T-helper 17 cell (primary cell): ENCODE measurements at regions not wholly inside any gene's neighbourhood (a gene's known extent, or its start where the extent isn't known, plus 50 kb on each side); places are given as distances from the start of the nearest gene placed in this dataset.

Experiments
- ATAC-seq: fragments of 150-1000 bp; cut with Tn5 transposase; 2 replicates; pipeline ENCODE4 v1.10.0; 2021; ENCODE audit warnings: mild to moderate bottlenecking, moderate library complexity
- DNase-seq, 3 donors: peaks; one replicate each; pipeline versions ENCODE4 v3.0.0 to v3.0.0-alpha.2; 2020 to 2021
- H3K9me3 ChIP-seq: one replicate; pipeline ENCODE4 v1.7.0; 2013; ENCODE audit warnings: low read length, mild to moderate bottlenecking; ENCODE audit not compliant: control insufficient read depth, poor library complexity, severe bottlenecking
- H3K27ac Mint-ChIP-seq: one replicate; pipeline ENCODE4 v1.8.0; 2022; ENCODE audit warnings: mild to moderate bottlenecking, moderate library complexity, mixed read lengths
- H3K27me3 Mint-ChIP-seq: one replicate; pipeline ENCODE4 v1.8.0; 2022; ENCODE audit warnings: mixed read lengths
- H3K36me3 Mint-ChIP-seq: one replicate; pipeline ENCODE4 v1.8.0; 2022; ENCODE audit warnings: low read depth, mixed read lengths
- H3K4me1 Mint-ChIP-seq: one replicate; pipeline ENCODE4 v1.8.0; 2022; ENCODE audit warnings: mild to moderate bottlenecking, mixed read lengths
- H3K4me3 Mint-ChIP-seq: one replicate; pipeline ENCODE4 v1.8.0; 2022; ENCODE audit warnings: mild to moderate bottlenecking, moderate library complexity, mixed read lengths

- H3K4me1 Mint-ChIP-seq: peaks cover 8% of the 10 kb centered on the region
- no peak for ATAC-seq
- H3K27me3 Mint-ChIP-seq: peaks cover 49% of the 10 kb centered on the region
- H3K36me3 Mint-ChIP-seq: peaks cover 5% of the 10 kb centered on the region
- no peak overlapping the region for H3K4me3 Mint-ChIP-seq
- no peak overlapping the region for H3K27ac Mint-ChIP-seq
- no peak for DNase-seq
- no peaks in the 10 kb centered on the region for H3K9me3 ChIP-seq
These were observed 424.5 kb downstream of the VRK1 start for GRCh38 chr14:97221572-97222285.

DNA sequence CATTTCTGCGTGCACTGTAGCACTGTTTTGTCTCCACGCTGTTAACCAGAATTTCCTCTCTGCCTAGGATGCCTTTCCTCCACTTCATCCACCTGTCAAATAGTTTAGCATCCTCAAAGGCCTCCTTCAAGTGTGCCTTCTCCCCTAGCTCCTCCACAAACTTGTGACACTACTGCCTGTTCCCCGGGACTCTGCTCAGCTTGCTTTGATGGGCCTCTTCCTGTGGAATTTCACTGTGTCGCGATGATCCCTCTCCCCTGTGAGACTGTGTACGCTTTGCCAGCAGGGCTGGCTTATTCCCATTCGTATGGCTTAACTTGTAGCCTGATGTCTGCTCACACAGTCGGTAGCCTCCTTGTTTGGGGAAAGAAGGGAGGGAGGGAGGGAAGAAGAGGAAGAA, 426.8 kb downstream of the VRK1 start:
- no peak for ATAC-seq
- H3K27me3 Mint-ChIP-seq: peaks cover 59% of the 10 kb centered on the region
- H3K27ac Mint-ChIP-seq: no peak overlapping the region
- peaks cover 5% of the 10 kb centered on the region for H3K36me3 Mint-ChIP-seq
- DNase-seq: no peak
- no peak overlapping the region for H3K4me3 Mint-ChIP-seq
- peaks cover 8% of the 10 kb centered on the region for H3K4me1 Mint-ChIP-seq
- no peaks in the 10 kb centered on the region for H3K9me3 ChIP-seq

DNA sequence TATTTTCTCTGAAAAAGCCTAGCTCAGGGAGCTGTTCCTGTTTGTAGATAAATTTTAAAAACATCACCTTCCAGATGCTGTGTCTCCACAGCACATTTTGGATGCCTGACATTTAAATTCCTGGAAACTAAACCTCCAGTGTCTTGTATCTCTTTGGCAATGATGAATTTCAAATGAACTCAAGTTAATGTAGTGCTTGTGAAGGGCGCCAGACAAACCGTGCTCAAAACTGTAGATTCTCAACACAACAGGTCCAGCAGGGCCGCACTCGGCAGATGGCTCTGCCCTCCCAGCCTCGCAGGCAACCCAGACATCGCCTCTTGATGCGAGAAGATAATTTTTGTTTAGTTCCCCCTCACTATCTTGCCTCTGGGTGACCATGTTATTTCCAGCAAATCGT, 432.9 kb downstream of the VRK1 start:
- peaks cover 33% of the 10 kb centered on the region for H3K27me3 Mint-ChIP-seq
- no peaks in the 10 kb centered on the region for H3K9me3 ChIP-seq
- H3K4me3 Mint-ChIP-seq: no peak overlapping the region
- DNase-seq: no peak
- no peak overlapping the region for H3K27ac Mint-ChIP-seq
- H3K36me3 Mint-ChIP-seq: peaks cover 2% of the 10 kb centered on the region
- no peaks in the 10 kb centered on the region for H3K4me1 Mint-ChIP-seq
- no peak for ATAC-seq

GRCh38 chr14:97233319-97233985, 436.3 kb downstream of the VRK1 start:
- ATAC-seq (no peak), DNase-seq (no peak)
- H3K4me1 Mint-ChIP-seq: no peaks in the 10 kb centered on the region
- H3K36me3 Mint-ChIP-seq: peaks cover 2% of the 10 kb centered on the region
- no peak overlapping the region for H3K4me3 Mint-ChIP-seq
- H3K27me3 Mint-ChIP-seq: peaks cover 24% of the 10 kb centered on the region
- H3K9me3 ChIP-seq: no peaks in the 10 kb centered on the region
- no peak overlapping the region for H3K27ac Mint-ChIP-seq

DNA sequence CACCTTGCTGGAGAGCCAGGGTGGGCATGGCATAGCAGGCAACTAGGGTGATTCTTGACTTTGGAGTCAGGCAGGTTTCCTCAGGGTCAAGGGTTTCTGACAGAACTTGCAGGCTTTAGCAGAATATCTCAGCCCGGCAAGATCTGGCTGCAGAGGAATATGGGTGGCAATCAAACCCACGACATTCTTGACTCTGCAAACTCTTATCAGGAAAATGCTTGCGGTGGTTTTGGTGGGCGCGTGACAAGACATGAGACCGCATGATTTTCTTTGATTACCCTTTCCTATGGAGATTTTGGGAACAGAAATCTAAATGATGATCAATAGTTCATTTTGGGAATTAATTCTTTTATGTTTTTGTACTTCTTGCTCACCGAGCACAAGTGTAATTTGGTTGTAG, 449.5 kb downstream of the VRK1 start:
- ATAC-seq (no peak), DNase-seq (no peak)
- no peak overlapping the region for H3K27ac Mint-ChIP-seq
- H3K4me3 Mint-ChIP-seq: no peak overlapping the region
- H3K36me3 Mint-ChIP-seq: no peaks in the 10 kb centered on the region
- H3K4me1 Mint-ChIP-seq: peaks cover 6% of the 10 kb centered on the region
- peaks cover 56% of the 10 kb centered on the region for H3K27me3 Mint-ChIP-seq
- H3K9me3 ChIP-seq: no peaks in the 10 kb centered on the region

GRCh38 chr14:97248973-97249372, 451.8 kb downstream of the VRK1 start:
- DNase-seq (no peak), ATAC-seq (no peak)
- Mint-ChIP-seq H3K27ac (peak overlapping the region; percentile 0), H3K4me1 (peaks cover 13% of the 10 kb centered on the region), H3K27me3 (peaks cover 38% of the 10 kb centered on the region), H3K36me3 (no peaks in the 10 kb centered on the region), H3K4me3 (no peak overlapping the region)
- no peaks in the 10 kb centered on the region for H3K9me3 ChIP-seq

DNA sequence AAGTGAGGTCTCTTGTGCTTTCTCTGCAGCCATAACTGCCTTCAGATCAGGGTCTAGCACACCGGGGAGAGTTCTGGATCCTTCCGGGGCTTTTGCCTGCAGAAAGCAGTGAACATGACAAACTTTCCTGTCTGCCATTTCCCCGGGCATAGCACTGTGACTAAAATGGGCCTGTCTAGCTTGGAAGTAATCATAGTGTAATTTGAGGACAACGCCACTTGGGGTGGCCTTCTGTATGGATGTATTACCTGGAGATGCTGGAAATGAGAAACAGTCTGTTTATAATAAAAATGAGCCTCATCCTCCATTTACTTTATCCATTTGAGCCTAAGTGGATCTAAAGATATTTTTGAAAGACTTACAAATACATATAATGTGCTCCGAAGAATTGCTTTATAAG, 453.7 kb downstream of the VRK1 start:
- H3K27ac Mint-ChIP-seq: no peak overlapping the region
- peaks cover 22% of the 10 kb centered on the region for H3K27me3 Mint-ChIP-seq
- peaks cover 15% of the 10 kb centered on the region for H3K4me1 Mint-ChIP-seq
- H3K9me3 ChIP-seq: no peaks in the 10 kb centered on the region
- H3K4me3 Mint-ChIP-seq: no peak overlapping the region
- DNase-seq: no peak
- no peaks in the 10 kb centered on the region for H3K36me3 Mint-ChIP-seq
- no peak for ATAC-seq

DNA sequence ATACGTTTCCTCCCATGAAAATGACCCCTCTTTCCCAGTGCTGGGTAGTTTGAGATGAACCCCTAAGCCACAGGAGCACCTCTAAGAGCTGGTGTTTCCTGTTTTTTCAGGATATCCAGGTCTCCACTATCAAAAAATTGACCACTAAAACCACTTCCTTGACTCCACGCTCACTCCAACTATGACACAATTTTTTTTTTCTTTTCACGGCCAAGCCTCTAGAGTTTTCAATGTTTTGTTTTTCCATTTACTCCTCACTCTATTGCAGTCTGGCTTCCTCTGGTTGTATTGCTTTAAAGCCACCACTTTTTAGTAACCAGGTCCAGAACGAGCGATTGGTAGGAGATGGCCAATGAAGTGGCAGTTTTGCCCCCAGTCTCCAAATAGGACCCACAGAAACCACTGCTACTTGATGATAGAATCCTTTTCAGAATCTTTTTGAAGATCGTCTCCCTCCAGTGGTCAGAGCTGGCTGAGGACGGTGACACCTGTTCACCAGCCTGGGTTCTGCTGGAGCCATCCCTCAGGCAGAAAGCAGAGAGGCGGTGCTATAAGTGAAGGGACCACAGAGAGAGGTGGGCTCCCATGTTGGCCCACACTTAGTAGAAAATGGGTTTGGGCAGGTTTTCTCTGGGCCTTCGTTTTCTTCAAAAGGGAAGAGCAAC, 454.4 kb downstream of the VRK1 start:
- DNase-seq: no peak
- no peak for ATAC-seq
- Mint-ChIP-seq H3K27ac (no peak overlapping the region), H3K27me3 (peaks cover 16% of the 10 kb centered on the region), H3K4me3 (peak overlapping the region; percentile 31), H3K36me3 (no peaks in the 10 kb centered on the region), H3K4me1 (peaks cover 15% of the 10 kb centered on the region)
- H3K9me3 ChIP-seq: no peaks in the 10 kb centered on the region

DNA sequence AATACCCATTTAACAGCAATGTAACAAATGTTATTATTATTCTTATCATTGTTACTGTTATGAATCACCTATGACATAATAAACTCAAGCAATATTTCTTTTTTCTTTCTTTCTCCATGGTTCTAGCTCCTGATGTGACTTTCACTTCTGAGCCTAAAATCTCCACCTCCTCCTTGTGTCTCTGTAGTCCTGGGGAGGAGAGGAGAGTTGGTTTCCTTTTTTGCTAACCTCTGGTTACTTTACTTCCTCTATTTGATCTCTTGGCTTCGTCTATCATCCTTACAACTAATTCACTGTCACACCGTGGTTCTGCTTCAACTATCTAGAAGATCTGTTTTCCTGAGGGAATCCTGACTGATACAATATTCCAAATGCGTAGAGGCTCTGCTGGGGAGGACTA, 456.6 kb downstream of the VRK1 start:
- H3K4me3 Mint-ChIP-seq: no peak overlapping the region
- no peak overlapping the region for H3K27ac Mint-ChIP-seq
- ATAC-seq: no peak

DNA sequence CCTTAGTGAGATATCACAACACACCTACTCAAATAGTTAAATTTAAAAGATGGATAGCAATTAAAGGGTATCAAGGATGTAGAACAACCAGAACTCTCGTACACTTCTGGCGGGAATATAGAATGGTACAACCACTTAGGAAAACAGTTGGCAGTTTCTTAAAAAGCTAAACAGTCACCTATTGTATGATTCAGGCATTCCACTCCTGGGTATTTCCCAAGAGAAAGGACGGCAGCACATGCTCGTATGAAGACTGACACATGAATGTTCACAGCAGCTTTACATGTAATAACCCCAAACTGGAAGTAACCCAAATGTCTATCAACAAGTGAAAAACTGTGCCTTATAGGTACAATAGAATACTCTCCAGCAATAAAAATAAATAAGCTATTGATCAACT, 465.2 kb downstream of the VRK1 start:
- Mint-ChIP-seq H3K4me1 (peaks cover 3% of the 10 kb centered on the region), H3K36me3 (no peaks in the 10 kb centered on the region), H3K27ac (no peak overlapping the region), H3K27me3 (peaks cover 25% of the 10 kb centered on the region), H3K4me3 (no peak overlapping the region)
- DNase-seq (no peak), ATAC-seq (no peak)
- H3K9me3 ChIP-seq: no peaks in the 10 kb centered on the region

More for the DNA sequence above, 456.6 kb downstream of the VRK1 start:
- no peak for DNase-seq
- Mint-ChIP-seq H3K27me3 (peaks cover 10% of the 10 kb centered on the region), H3K36me3 (no peaks in the 10 kb centered on the region), H3K4me1 (peaks cover 15% of the 10 kb centered on the region)
- H3K9me3 ChIP-seq: no peaks in the 10 kb centered on the region

DNA sequence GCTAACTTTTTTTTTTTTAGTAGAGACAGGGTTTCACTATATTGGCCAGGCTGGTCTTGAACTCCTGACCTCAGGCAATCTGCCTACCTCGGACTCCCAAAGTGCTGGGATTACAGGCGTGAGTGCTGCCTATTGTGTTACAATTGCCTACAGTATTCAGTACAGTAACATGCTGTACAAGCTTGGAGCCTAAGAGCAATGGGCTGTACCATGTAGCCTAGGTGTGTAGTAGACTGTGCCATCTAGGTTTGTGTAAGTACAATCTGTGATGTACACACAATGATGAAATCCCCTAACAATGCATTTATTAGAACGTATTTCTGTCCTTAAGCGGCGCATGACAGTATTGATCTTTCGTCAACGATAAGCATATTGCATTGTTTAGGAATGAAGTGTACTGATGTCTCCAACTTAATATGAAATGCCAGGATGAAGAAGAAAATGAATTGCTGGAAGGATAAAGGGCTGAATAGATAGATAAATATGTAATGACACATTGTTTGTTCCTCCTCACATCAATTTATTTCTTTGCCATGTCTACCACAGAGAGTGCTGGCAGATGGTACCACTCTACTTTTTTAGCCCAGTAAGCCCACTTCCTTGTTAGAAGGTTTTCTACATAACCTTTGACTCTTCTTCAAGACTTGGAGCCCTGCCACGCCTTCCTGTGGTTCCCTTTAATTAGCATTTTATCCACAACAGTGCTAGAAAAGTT, 467.5 kb downstream of the VRK1 start:
- no peaks in the 10 kb centered on the region for H3K9me3 ChIP-seq
- no peaks in the 10 kb centered on the region for H3K36me3 Mint-ChIP-seq
- DNase-seq (no peak), ATAC-seq (no peak)
- peaks cover 22% of the 10 kb centered on the region for H3K27me3 Mint-ChIP-seq
- no peak overlapping the region for H3K27ac Mint-ChIP-seq
- H3K4me1 Mint-ChIP-seq: peaks cover 3% of the 10 kb centered on the region
- H3K4me3 Mint-ChIP-seq: no peak overlapping the region

DNA sequence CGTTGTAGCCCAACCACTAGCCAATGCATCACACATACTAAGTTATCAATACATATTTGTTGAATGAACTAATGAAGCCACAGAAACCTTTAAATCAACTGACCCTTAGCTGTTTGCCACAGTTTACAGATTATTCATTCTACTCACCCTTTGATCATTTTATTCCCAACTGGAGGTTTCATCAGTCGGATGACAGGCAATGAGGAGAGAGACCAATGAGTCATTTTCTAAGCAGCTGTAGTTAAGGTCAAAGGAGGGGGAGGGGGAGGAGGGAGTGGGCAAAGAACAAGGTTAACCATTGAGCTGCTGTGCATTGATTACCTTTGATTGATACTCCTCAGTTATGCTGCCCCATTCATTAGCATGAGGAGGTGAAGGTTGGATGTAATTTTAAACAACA, 469.5 kb downstream of the VRK1 start:
- Mint-ChIP-seq H3K36me3 (peaks cover 2% of the 10 kb centered on the region), H3K27me3 (peaks cover 27% of the 10 kb centered on the region), H3K4me3 (no peak overlapping the region), H3K4me1 (peaks cover 3% of the 10 kb centered on the region), H3K27ac (no peak overlapping the region)
- no peaks in the 10 kb centered on the region for H3K9me3 ChIP-seq
- ATAC-seq (no peak), DNase-seq (no peak)

- H3K4me3 Mint-ChIP-seq: no peak overlapping the region
- no peak overlapping the region for H3K27ac Mint-ChIP-seq
- no peak for DNase-seq
- peaks cover 32% of the 10 kb centered on the region for H3K27me3 Mint-ChIP-seq
- H3K9me3 ChIP-seq: no peaks in the 10 kb centered on the region
- peaks cover 3% of the 10 kb centered on the region for H3K4me1 Mint-ChIP-seq
- peaks cover 2% of the 10 kb centered on the region for H3K36me3 Mint-ChIP-seq
- ATAC-seq: no peak
These were observed 470.3 kb downstream of the VRK1 start for GRCh38 chr14:97267509-97267908.
